ENCODE measurements at regions not wholly inside any gene's neighbourhood (a gene's known extent, or its start where the extent isn't known, plus 50 kb on each side); places are given as distances from the start of the nearest gene placed in this dataset.
"Not testable (repeated sequence)": the region's sequence is repeated elsewhere in the genome, so short reads cannot be mapped to it uniquely, and the experiment has no call there.

- TF ChIP-seq, protein P1, sequence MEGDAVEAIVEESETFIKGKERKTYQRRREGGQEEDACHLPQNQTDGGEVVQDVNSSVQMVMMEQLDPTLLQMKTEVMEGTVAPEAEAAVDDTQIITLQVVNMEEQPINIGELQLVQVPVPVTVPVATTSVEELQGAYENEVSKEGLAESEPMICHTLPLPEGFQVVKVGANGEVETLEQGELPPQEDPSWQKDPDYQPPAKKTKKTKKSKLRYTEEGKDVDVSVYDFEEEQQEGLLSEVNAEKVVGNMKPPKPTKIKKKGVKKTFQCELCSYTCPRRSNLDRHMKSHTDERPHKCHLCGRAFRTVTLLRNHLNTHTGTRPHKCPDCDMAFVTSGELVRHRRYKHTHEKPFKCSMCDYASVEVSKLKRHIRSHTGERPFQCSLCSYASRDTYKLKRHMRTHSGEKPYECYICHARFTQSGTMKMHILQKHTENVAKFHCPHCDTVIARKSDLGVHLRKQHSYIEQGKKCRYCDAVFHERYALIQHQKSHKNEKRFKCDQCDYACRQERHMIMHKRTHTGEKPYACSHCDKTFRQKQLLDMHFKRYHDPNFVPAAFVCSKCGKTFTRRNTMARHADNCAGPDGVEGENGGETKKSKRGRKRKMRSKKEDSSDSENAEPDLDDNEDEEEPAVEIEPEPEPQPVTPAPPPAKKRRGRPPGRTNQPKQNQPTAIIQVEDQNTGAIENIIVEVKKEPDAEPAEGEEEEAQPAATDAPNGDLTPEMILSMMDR (IDR thresholded peaks at IDR 0.05; ENCODE audit: control insufficient read depth, extremely low read depth, insufficient read depth): no peak
- no peak for DNase-seq (ENCODE audit: low read depth)
- no peak overlapping the region for H3K4me3 ChIP-seq (ENCODE audit: low read depth, low read length)
Observed at GRCh38 chr12:62194031-62194430, 66.2 kb upstream of the USP15 start.

- TF ChIP-seq, protein P1 (IDR thresholded peaks at IDR 0.05; ENCODE audit: control insufficient read depth, extremely low read depth, insufficient read depth): no peak
- H3K4me3 ChIP-seq (ENCODE audit: low read depth, low read length): no peak overlapping the region
- no peak for DNase-seq (ENCODE audit: low read depth)
Observed at GRCh38 chr12:62194616-62195015, 65.6 kb upstream of the USP15 start.

GRCh38 chr12:62196146-62196545 is 64.1 kb upstream of the USP15 start:
- no peak overlapping the region for H3K4me3 ChIP-seq (ENCODE audit: low read depth, low read length)
- TF ChIP-seq, protein P1 (IDR thresholded peaks at IDR 0.05; ENCODE audit: control insufficient read depth, extremely low read depth, insufficient read depth): no peak
- no peak for DNase-seq (ENCODE audit: low read depth)

DNA sequence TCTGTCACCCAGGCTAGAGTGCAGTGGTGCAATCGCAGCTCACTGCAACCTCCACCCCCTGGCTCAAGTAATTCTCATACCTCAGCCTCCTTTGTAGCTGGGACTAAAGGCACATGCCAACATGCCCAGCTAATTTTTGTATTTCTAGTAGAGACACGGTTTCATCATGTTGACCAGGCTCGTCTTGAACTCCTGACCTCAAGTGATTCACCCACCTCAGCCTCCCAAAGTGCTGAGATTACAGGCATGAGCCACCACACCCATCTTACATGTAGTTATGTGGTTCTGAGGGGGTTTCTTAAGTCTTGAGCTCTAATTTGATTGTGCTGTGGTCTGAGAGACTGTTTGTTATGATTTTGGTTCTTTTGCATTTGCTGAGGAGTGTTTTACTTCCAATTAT is 57.3 kb upstream of the USP15 start:
- H3K4me3 ChIP-seq (ENCODE audit: low read depth, low read length); DNase-seq (ENCODE audit: low read depth): not testable (repeated sequence)

DNA sequence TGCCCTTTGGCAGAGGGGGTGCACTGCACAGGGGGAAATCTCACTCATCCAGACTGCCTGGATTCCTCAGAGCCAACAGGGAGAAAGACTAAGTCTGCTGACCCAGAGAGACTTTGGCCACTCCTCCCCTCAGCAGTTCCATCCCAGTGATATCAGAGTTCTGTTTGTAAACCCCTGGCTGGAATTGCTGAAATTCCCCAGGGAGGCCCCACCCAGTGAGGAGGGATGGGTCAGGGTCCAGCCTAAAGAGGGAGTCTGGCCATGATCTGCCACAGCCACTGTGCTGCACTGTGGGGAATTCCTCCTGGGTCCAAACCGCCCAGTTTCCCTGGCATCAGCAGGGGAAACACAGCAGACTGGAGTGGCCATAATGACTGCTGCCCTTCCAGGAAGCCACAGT is 54.9 kb upstream of the USP15 start:
- no peak overlapping the region for H3K4me3 ChIP-seq (ENCODE audit: low read depth, low read length)
- no peak for DNase-seq (ENCODE audit: low read depth)
- TF ChIP-seq, protein P1 (IDR thresholded peaks at IDR 0.05; ENCODE audit: control insufficient read depth, extremely low read depth, insufficient read depth): no peak

DNA sequence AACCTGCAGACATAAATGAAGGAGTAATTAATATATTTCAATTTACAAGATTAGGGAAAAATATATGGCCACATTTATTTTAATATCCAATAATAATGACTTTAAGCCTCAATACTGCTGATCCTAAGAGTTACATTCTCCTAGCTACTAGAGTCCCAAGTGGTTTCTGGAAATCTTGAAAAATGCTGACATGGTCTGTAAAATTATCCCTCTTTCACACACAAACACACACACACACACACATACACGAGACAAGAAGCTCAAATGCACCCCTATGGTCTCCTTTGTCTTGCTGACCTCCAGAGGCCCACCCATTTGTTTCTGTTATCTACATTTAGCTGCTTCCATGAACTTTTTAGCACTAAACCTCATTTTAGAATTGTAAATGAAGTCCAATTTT is 53.0 kb upstream of the USP15 start:
- no peak overlapping the region for H3K4me3 ChIP-seq (ENCODE audit: low read depth, low read length)
- TF ChIP-seq, protein P1 (IDR thresholded peaks at IDR 0.05; ENCODE audit: control insufficient read depth, extremely low read depth, insufficient read depth): no peak
- no peak for DNase-seq (ENCODE audit: low read depth)
